ENCODE measurements at regions not wholly inside any gene's neighbourhood (a gene's known extent, or its start where the extent isn't known, plus 50 kb on each side); places are given as distances from the start of the nearest gene placed in this dataset.

GRCh38 chr1:239998312-239998649 is 93.4 kb upstream of the FMN2 start (continued):
- TF ChIP-seq ZNF462 (CRISPR knock-in tag; IDR thresholded peaks at IDR 0.05) (no peak), JUNB (IDR thresholded peaks at IDR 0.05; ENCODE audit: unreplicated experiment) (no peak), ETS1 (IDR thresholded peaks at IDR 0.05) (no peak), CREB1 (CRISPR knock-in tag; IDR thresholded peaks at IDR 0.05; ENCODE audit: low read depth) (no peak), EZH2 (IDR thresholded peaks at IDR 0.05; ENCODE audit: low read depth, unreplicated experiment) (no peak), CTCF (conservative IDR thresholded peaks at IDR 0.05; ENCODE audit: low read depth in 2 of 2) (no peak)
- TF ChIP-seq, protein P1, sequence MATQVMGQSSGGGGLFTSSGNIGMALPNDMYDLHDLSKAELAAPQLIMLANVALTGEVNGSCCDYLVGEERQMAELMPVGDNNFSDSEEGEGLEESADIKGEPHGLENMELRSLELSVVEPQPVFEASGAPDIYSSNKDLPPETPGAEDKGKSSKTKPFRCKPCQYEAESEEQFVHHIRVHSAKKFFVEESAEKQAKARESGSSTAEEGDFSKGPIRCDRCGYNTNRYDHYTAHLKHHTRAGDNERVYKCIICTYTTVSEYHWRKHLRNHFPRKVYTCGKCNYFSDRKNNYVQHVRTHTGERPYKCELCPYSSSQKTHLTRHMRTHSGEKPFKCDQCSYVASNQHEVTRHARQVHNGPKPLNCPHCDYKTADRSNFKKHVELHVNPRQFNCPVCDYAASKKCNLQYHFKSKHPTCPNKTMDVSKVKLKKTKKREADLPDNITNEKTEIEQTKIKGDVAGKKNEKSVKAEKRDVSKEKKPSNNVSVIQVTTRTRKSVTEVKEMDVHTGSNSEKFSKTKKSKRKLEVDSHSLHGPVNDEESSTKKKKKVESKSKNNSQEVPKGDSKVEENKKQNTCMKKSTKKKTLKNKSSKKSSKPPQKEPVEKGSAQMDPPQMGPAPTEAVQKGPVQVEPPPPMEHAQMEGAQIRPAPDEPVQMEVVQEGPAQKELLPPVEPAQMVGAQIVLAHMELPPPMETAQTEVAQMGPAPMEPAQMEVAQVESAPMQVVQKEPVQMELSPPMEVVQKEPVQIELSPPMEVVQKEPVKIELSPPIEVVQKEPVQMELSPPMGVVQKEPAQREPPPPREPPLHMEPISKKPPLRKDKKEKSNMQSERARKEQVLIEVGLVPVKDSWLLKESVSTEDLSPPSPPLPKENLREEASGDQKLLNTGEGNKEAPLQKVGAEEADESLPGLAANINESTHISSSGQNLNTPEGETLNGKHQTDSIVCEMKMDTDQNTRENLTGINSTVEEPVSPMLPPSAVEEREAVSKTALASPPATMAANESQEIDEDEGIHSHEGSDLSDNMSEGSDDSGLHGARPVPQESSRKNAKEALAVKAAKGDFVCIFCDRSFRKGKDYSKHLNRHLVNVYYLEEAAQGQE (IDR thresholded peaks at IDR 0.05; ENCODE audit: unreplicated experiment): no peak

All from GM23338 (cell line).